Astrocyte of the cerebellum (primary cell): ENCODE measurements at regions not wholly inside any gene's neighbourhood (a gene's known extent, or its start where the extent isn't known, plus 50 kb on each side); places are given as distances from the start of the nearest gene placed in this dataset.

Experiments used
- DNase-seq: peaks from one replicate; pipeline ENCODE4 v3.0.0-alpha.2; 2011; ENCODE audit warnings: low read depth
- H3K4me3 ChIP-seq: 2 replicates; pipeline ENCODE4 v1.5.1; 2011; ENCODE audit warnings: mild to moderate bottlenecking, low read depth, low read length, moderate library complexity
- in situ Hi-C: cut with HindIII; loops from 2 replicates; pipeline ENCODE4 v1.10.0; 2017; ENCODE audit warnings: low sequenced_read_pairs
- TF ChIP-seq, protein P1 (sequence below): IDR thresholded peaks from 2 replicates; pipeline ENCODE4 v1.5.1; 2012; ENCODE audit warnings: low read length, low read depth, moderate library complexity, mild to moderate bottlenecking; ENCODE audit errors: missing control alignments

DNA sequence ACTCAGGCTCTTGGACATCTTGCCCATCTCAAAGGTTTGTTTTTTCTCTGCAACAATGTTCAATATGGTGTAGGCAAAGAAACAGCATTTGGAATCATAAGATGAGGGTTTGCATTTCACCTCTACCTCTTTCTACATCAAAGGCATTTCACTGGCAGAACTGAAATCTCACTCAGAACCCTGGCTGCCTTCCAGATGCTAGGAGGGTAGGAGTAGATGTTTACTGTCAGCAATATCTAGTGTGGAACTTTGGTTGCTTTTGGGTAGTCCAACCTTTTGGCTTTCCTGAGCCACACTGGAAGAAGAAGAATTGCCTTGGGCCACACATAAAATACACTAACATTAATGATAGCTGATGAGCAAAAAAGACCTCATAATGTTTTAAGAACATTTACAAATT, 297.0 kb upstream of the KLF3 start:
- TF ChIP-seq, protein P1, sequence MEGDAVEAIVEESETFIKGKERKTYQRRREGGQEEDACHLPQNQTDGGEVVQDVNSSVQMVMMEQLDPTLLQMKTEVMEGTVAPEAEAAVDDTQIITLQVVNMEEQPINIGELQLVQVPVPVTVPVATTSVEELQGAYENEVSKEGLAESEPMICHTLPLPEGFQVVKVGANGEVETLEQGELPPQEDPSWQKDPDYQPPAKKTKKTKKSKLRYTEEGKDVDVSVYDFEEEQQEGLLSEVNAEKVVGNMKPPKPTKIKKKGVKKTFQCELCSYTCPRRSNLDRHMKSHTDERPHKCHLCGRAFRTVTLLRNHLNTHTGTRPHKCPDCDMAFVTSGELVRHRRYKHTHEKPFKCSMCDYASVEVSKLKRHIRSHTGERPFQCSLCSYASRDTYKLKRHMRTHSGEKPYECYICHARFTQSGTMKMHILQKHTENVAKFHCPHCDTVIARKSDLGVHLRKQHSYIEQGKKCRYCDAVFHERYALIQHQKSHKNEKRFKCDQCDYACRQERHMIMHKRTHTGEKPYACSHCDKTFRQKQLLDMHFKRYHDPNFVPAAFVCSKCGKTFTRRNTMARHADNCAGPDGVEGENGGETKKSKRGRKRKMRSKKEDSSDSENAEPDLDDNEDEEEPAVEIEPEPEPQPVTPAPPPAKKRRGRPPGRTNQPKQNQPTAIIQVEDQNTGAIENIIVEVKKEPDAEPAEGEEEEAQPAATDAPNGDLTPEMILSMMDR, result no peak
- in situ Hi-C loops, result no loop called here
- DNase-seq, result no peak
- H3K4me3 ChIP-seq, result no peak overlapping the region

DNA sequence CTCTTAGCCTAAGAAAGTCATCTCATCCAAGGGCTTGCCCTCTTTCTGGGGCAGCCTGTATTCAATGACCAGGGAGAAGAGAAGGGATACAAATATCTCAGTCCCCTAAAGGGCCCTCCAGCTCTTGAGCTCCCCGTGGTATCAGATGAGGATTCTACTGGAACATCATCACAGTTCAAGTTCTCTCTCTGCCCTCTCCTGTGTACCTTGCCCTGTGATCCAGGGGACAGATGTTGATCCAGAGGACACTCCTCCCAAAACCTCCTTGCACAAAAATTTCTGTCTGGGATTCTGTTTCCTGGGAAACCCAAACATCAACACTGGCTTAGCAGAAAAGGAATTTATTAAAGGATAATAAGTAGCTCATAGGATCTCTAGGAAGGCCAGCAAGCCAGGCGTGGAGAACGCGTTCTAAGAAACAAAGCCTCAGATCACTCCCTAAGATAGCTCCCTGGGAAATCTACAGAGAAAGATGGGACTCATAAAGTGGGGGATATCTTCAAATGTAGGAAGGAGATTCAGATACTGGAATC, 296.3 kb upstream of the KLF3 start:
- H3K4me3 ChIP-seq, result no peak overlapping the region
- in situ Hi-C loops, result no loop called here
- TF ChIP-seq, protein P1, result no peak
- no peak for DNase-seq

DNA sequence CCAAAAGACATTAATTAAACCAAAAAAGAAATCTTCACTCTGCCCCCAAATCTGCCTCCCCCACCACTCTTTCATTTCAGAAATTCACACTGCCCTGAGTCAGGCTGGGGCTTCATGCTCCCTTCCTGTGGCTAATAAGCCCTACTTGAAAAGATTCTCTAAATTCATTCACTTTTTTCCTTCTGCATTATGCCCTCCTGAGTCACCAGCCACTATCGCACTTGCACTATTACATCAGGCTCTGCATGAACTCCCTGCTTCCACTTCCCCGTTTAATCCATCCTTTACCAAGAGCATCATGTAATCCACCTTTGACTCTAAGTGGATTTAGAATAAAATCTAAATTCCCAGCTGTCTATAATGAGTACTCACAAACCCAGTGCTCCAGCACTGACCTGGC, 295.4 kb upstream of the KLF3 start:
- TF ChIP-seq, protein P1, result no peak
- H3K4me3 ChIP-seq, result no peak overlapping the region
- DNase-seq, result peak; percentile 39

DNA sequence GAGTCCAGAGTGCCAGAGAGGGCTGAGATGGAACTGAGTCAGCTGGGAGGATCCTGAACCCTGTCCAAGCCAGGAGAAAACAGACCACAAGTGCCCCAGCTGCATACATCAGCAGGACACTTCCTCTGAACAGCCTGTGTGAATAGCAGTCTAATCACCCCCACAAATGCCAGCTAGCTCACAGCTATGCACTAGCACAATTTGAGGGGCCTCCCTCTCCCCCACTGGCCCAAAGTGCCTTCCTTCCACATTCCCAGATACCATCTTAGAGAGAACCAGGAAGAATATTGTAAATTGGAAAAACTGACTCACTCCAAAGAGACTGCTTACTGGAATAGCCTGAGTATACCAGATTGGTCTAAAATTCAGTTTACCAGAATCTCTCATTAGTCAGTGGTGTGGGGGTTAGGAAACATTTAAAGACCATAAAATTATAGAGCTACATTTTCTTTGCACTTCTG, 292.6 kb upstream of the KLF3 start:
- peak; percentile 54 for DNase-seq
- H3K4me3 ChIP-seq, result no peak overlapping the region
- in situ Hi-C loops, result no loop called here
- TF ChIP-seq, protein P1, result no peak

More for the DNA sequence above, 295.4 kb upstream of the KLF3 start:
- in situ Hi-C loops, result no loop called here

DNA sequence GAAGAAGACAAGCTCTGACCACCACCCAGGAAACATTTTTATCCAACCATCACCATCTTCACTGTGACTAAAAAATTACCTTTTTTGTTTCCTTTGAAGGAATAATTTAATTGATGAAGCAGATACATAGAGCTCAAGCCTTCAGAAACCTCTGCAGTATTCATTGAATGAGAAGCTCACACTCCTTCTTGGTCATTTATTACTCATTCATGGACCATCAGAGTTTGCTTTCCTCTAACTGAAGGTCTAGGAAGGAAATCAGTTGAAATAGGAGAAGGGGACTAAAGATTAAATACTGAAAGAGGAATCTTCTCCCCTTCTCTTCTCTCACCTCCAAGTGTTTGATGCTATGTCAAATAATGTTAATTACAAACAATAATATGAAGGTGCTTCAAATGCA, 290.6 kb upstream of the KLF3 start:
- in situ Hi-C loops, result no loop called here
- DNase-seq, result no peak
- TF ChIP-seq, protein P1, result no peak
- no peak overlapping the region for H3K4me3 ChIP-seq

DNA sequence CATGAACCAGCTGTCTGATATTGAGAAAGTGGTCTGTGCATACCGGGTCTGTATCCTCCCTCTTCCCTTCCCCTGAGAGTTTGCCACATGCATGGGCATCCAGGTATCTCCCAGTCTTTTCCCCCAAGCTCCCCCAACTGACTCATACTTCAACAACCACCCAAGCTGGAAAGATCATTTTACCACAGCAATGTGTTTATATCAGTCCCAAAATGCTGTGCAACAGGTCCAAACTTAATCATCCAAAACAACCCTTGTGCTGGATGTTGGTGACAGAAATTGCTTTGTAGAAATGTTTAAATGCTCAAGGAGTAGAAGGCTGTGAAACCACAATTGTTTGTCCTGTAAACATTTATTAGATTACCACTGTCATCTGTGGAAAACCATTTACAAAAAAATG, 286.8 kb upstream of the KLF3 start:
- in situ Hi-C loops, result no loop called here
- TF ChIP-seq, protein P1, result no peak
- no peak for DNase-seq
- no peak overlapping the region for H3K4me3 ChIP-seq

DNA sequence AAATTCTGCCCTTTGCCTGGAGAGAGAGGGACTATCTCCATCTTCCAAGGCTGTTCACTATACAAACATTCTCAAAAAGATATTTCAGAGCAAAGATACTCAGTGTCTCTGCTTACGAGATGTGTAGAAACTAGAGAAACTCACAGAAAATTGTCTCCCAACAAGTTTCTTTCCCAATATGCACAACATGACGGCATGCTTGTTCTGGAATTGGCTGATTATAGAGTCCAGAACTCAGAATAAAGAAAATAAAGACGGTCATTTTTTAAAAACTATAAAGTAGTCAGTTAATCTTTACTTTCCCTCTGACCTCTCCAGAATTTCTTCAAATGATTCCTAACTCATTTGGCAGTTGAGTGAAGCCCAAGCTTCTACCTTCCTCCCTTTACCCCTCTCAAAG, 285.5 kb upstream of the KLF3 start:
- DNase-seq, result no peak
- in situ Hi-C loops, result no loop called here
- no peak overlapping the region for H3K4me3 ChIP-seq
- TF ChIP-seq, protein P1, result no peak
